Immature natural killer cell (primary cell): ENCODE measurements at regions not wholly inside any gene's neighbourhood (a gene's known extent, or its start where the extent isn't known, plus 50 kb on each side); places are given as distances from the start of the nearest gene placed in this dataset.

Experiments
- DNase-seq, 3 donors: peaks; one replicate each; pipeline ENCODE4 v3.0.0; 2022; ENCODE audit warnings: mixed read lengths in 1 of 3
- H3K27ac Mint-ChIP-seq, 6 donors: one replicate each; pipeline ENCODE4 v1.8.0; 2020; ENCODE audit warnings: mixed read lengths in 6 of 6, mild to moderate bottlenecking in 5 of 6, inconsistent platforms in 4 of 6, moderate library complexity in 3 of 6
- H3K27me3 Mint-ChIP-seq, 3 donors: one replicate each; pipeline ENCODE4 v1.8.0; 2020 to 2021; ENCODE audit warnings: low read depth in 3 of 3, mild to moderate bottlenecking in 3 of 3, mixed read lengths in 3 of 3, moderate library complexity in 3 of 3, inconsistent platforms in 1 of 3
- H3K36me3 Mint-ChIP-seq, 3 donors: one replicate each; pipeline ENCODE4 v1.8.0; 2020; ENCODE audit warnings: mixed read lengths in 3 of 3, inconsistent platforms in 2 of 3, mild to moderate bottlenecking in 2 of 3
- H3K4me1 Mint-ChIP-seq, 2 donors: one replicate each; pipeline ENCODE4 v1.8.0; 2020; ENCODE audit warnings: inconsistent platforms in 2 of 2, mild to moderate bottlenecking in 2 of 2, mixed read lengths in 2 of 2, moderate library complexity in 1 of 2
- H3K4me3 Mint-ChIP-seq, 5 donors: one replicate each; pipeline ENCODE4 v1.8.0; 2020; ENCODE audit warnings: mild to moderate bottlenecking in 5 of 5, mixed read lengths in 5 of 5, inconsistent platforms in 3 of 5, moderate library complexity in 3 of 5
- H3K9me3 Mint-ChIP-seq, 6 donors: one replicate each; pipeline ENCODE4 v1.8.0; 2020; ENCODE audit warnings: mild to moderate bottlenecking in 6 of 6, mixed read lengths in 6 of 6, inconsistent platforms in 4 of 6, moderate library complexity in 3 of 6

DNA sequence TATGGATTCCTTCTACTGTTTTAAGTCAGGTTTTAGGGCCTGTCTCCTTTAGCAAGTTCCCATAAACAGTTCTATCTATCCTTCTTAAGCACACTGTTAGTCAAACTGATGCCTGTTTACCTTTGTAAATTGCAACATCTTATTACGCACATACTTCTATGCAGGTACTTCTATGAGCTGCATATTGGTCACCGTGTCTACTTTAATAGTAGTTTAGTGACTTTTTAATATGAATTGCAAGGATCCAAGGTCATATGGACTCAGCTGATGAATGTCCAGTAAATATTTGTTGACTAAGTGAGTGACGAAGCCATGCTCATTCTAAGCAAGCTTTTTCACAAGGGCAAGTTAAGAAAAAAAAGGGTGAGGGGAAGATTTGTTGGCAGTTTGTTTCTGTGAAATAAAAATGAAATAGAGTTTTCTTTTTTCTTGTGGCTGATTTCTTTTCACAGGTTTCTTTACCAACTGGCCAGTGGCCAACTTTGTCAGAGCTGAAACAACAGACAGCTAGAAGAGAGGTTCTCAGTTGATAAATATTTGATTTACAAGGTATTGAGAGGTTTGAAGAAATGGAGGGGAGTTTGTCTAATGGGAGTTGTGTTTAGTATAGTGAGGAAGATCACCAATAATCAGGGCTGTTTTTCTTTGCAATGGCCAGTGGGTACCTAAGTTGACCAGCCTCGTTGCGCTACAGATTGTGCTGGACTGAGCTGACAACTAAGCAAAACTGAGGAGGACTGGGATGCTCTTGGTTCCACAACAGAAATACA is 141.1 kb downstream of the SLC15A5 start:
- no peaks in the 10 kb centered on the region for H3K4me1 Mint-ChIP-seq
- DNase-seq: no peak
- no peaks in the 10 kb centered on the region for H3K36me3 Mint-ChIP-seq
- H3K27ac Mint-ChIP-seq: no peak overlapping the region
- H3K9me3 Mint-ChIP-seq: peaks cover 7 to 47% (median 17%) of the 10 kb centered on the region in 6 donors
- peaks cover 0 to 2% (median 0%) of the 10 kb centered on the region in 3 donors for H3K27me3 Mint-ChIP-seq
- no peak overlapping the region for H3K4me3 Mint-ChIP-seq

DNA sequence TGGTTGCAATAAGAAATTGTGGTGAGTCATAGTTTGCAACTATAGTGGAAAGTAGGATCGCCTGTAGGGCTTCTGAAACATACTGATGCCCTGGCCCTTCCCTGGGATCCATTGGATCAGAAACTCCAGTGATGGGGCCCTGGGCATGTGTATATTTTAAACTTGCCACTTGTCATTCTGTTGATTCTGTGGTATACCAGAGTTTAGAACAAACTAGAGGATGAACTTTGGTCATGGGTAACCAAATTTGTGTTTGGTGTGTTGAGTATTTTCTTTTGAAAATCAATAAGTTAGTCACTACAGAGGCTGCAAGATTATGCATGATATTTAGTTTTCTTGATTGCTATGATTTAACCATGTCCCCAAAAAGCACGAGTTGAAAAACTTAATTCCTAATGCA is 142.2 kb downstream of the SLC15A5 start:
- Mint-ChIP-seq H3K9me3 (peaks cover 8 to 52% (median 20%) of the 10 kb centered on the region in 6 donors), H3K4me1 (no peaks in the 10 kb centered on the region)

DNA sequence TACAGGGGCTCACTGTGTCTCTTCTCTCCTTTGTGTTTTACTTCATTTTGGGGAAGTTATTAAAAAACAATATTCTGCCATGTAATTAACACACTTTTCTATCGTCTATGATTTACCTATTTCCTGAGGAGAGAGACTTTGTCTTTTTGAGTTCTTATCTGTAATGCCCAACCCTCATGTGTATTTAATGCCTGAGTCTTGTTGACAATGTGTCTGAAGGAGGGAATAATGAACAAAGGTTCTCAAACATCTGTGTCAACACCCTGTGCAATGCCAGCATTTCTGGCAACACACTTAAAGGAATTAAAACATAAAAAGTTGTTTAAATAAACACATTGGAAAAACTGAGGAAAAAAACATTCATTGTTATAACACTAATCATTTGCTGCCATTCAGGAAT is 147.1 kb downstream of the SLC15A5 start:
- Mint-ChIP-seq H3K9me3 (peaks cover 12 to 49% (median 23%) of the 10 kb centered on the region in 6 donors), H3K27ac (no peak overlapping the region), H3K27me3 (peaks cover 0 to 2% (median 0%) of the 10 kb centered on the region in 3 donors), H3K4me1 (no peaks in the 10 kb centered on the region), H3K36me3 (peaks cover 0 to 3% (median 0%) of the 10 kb centered on the region in 3 donors), H3K4me3 (no peak overlapping the region)
- DNase-seq: no peak

More for the DNA sequence above, 142.2 kb downstream of the SLC15A5 start:
- H3K4me3 Mint-ChIP-seq: no peak overlapping the region
- no peak for DNase-seq
- no peaks in the 10 kb centered on the region for H3K36me3 Mint-ChIP-seq
- H3K27ac Mint-ChIP-seq: no peak overlapping the region
- H3K27me3 Mint-ChIP-seq: peaks cover 0 to 2% (median 0%) of the 10 kb centered on the region in 3 donors

DNA sequence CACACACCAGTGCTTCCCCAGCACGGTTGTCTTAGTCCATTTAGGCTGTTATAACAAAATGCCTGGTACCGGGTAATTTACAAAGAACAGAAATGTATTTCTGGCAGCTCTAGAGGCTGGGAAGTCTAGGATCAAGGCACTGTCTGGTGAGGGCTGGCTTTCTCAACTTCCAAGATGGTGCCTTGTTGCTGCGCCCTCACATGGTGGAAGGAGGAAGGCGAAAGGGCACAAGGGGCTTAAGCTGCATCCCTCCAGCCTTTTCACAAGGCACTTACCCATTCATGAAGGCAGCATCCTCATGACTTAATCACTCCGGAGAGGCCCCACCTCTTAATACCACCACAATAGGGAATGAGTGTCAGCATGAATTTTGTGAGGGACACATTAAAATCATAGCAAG is 155.5 kb downstream of the SLC15A5 start:
- no peak overlapping the region for H3K4me3 Mint-ChIP-seq
- H3K4me1 Mint-ChIP-seq: no peaks in the 10 kb centered on the region
- no peak overlapping the region for H3K27ac Mint-ChIP-seq
- H3K27me3 Mint-ChIP-seq: peaks cover 0 to 6% (median 4%) of the 10 kb centered on the region in 3 donors
- peaks cover 0 to 6% (median 3%) of the 10 kb centered on the region in 6 donors for H3K9me3 Mint-ChIP-seq
- DNase-seq: no peak
- H3K36me3 Mint-ChIP-seq: peaks cover 0 to 3% (median 0%) of the 10 kb centered on the region in 3 donors

DNA sequence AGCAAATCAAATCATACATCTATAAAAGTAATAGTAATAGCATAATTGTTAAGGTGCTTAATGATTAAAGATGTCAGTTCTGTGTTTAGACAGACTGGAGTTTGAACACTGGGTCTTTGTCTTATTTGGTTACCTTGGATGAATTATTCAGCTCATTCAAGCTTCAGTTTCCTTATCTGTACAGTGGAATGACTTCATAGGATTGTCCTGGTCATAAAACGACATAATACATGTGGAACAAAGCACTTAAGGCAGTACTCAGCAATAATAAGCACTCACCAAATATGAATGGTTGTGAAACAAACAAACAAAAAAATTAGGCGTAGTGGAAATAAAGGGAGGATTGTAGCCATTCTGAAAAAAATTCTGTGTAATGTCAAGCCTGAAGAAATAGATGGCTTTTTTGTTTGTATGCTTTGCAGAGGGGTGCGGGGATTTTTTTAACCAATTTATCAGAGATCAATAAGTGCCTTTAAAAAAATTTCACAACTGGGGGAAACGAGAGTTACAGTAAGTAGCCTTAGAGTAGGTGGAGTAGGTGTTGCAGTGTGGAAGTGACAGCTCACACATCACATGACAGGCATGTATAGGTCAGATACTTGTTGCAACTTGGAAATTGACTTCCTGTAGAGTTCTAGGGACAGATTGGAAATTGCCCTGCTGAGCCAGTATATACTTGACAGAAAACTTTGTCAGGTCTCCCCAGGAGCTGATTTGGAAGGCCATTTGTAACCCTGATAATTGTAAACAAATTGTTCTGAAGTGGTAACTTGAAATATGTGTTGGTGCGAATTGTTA is 157.7 kb downstream of the SLC15A5 start:
- H3K4me3 Mint-ChIP-seq: no peak overlapping the region
- no peak overlapping the region for H3K27ac Mint-ChIP-seq
- H3K9me3 Mint-ChIP-seq: peaks cover 0 to 5% (median 4%) of the 10 kb centered on the region in 6 donors
- H3K4me1 Mint-ChIP-seq: no peaks in the 10 kb centered on the region
- H3K36me3 Mint-ChIP-seq: no peaks in the 10 kb centered on the region
- peaks cover 0 to 6% (median 3%) of the 10 kb centered on the region in 3 donors for H3K27me3 Mint-ChIP-seq
- DNase-seq: no peak

DNA sequence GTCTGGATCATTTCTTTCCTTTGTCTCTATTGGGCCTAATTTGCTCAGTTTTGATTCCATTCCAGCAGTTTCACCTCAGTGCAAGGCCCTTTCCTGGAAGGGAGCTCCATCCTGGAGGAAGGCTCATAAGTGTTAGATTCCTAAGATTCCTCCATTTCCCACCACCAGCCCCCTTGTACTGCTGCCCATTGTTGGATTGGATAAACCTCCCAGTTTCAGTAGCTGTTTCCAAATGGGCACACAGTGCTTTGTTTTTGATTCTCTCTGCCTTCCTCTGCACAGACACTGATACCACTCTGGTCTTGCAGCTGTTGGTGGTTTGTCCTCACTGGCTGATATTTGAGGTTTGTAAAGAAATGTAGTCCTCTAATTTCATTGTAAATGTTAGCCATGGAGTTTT is 158.9 kb downstream of the SLC15A5 start:
- Mint-ChIP-seq H3K4me3 (no peak overlapping the region), H3K36me3 (no peaks in the 10 kb centered on the region), H3K4me1 (no peaks in the 10 kb centered on the region), H3K9me3 (peaks cover 0 to 5% (median 3%) of the 10 kb centered on the region in 6 donors), H3K27ac (no peak overlapping the region), H3K27me3 (peaks cover 0 to 7% (median 3%) of the 10 kb centered on the region in 3 donors)
- DNase-seq: no peak

DNA sequence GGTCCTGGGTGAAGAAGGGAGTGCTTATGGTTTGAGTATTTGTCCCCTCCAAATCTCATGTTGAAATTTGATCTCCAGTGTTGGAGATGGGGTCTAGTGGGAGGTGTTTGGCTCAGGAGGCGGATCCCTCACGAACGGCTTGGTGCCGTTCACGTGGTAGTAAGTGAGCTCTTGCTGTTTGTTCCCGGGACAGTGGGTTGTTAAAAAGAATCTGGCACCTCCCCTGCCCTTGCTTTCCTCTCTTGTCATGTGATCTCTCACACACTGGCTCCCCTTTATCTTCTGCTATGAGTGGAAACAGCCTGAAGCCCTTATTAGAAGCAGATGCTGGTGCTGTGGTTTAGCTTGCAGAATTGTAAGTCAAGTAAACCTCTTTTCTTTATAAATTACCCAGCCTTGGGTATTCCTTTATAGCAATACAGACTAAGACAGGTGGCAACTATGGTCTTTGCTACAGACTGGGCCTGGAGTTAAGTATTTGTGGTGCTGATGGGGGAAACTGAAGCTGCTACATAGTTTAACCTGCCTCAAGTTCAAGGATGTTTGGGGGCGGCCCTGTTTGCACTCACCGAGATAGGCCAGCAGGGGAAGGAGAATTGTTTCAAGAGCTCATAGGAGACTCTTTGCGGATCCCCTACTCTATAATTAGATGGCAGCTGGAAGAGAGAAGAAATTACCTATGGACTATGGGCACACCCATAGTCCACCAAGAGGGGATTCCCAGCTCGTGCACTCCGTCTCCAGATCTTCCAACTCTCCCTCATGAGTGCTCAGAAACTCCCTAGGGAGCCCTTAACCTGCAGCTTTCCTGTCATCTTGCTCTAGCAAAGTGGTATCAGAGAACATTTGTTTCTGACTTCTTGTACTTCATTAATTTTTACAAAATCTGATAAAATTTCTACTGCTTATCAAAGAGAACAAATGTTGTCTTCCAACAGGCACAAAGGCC is 164.6 kb downstream of the SLC15A5 start:
- Mint-ChIP-seq H3K4me1 (no peaks in the 10 kb centered on the region), H3K27ac (no peak overlapping the region), H3K9me3 (peaks cover 0 to 22% (median 3%) of the 10 kb centered on the region in 6 donors), H3K36me3 (no peaks in the 10 kb centered on the region), H3K4me3 (no peak overlapping the region), H3K27me3 (peaks cover 1 to 4% (median 3%) of the 10 kb centered on the region in 3 donors)
- DNase-seq: no peak

DNA sequence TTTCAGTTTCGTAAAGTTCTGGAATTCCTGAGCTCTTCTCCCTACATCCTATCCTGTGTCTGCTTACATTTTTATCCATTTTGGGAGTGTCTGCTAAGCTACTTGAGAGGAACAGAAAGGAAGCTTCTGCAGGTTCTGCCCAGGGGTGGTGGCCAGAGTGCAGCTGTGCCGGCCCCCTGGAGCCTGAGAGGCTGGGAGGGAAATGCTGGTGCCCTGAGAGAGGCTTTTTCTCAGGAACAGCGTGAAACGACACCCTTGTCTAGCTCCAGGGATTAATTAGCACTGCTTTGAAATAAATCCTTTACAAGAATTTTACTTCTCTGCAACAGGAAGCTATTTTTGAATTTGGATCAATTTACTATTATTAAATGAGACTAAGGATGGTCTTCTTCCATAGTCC is 165.4 kb downstream of the SLC15A5 start:
- Mint-ChIP-seq H3K27me3 (peaks cover 1 to 4% (median 3%) of the 10 kb centered on the region in 3 donors), H3K4me1 (no peaks in the 10 kb centered on the region), H3K4me3 (no peak overlapping the region)

DNA sequence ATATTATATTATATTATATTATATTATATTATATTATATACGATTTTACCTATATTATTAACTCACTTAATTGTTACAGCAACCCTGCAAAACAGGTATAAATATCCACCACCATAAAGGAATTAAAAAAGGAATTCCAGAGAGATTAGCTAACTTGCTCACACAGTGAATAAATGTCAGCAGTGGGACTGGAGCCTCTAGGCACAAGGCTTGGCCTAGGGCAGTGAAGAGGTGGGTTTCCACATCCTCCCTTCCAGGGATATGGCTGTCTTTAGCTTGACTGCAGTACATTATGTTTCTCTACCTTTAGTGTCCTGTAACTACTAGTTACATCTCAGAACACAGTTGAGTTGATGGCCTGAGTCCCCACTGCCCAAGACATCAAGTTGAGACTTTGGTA is 166.9 kb downstream of the SLC15A5 start:
- no peaks in the 10 kb centered on the region for H3K4me1 Mint-ChIP-seq
- H3K9me3 Mint-ChIP-seq: peaks cover 4 to 42% (median 10%) of the 10 kb centered on the region in 6 donors
- no peak overlapping the region for H3K4me3 Mint-ChIP-seq
- DNase-seq: no peak
- peaks cover 3 to 4% (median 4%) of the 10 kb centered on the region in 3 donors for H3K27me3 Mint-ChIP-seq
- H3K36me3 Mint-ChIP-seq: no peaks in the 10 kb centered on the region
- H3K27ac Mint-ChIP-seq: no peak overlapping the region

More for the DNA sequence above, 165.4 kb downstream of the SLC15A5 start:
- peaks cover 0 to 30% (median 5%) of the 10 kb centered on the region in 6 donors for H3K9me3 Mint-ChIP-seq
- no peak overlapping the region for H3K27ac Mint-ChIP-seq
- no peaks in the 10 kb centered on the region for H3K36me3 Mint-ChIP-seq
- DNase-seq: no peak

DNA sequence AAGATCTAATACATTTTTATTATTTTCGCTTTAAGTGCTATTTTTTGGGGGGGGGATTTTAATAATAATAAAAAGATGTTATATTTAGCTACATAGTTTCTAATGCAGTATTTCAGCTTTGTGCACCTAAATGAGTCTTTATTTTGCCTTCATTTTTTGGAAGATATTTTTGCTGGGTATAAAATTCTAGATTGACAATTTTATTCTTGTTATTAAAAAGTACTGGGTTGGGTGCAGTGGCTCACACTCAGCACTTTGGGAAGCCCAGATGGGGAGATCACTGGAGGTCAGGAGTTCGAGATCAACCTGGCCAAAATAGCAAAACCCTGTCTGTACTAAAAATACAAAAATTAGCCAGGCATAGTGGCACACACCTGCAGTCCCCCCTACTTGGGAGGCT is 173.6 kb downstream of the SLC15A5 start:
- H3K36me3 Mint-ChIP-seq: no peaks in the 10 kb centered on the region
- H3K4me1 Mint-ChIP-seq: no peaks in the 10 kb centered on the region

DNA sequence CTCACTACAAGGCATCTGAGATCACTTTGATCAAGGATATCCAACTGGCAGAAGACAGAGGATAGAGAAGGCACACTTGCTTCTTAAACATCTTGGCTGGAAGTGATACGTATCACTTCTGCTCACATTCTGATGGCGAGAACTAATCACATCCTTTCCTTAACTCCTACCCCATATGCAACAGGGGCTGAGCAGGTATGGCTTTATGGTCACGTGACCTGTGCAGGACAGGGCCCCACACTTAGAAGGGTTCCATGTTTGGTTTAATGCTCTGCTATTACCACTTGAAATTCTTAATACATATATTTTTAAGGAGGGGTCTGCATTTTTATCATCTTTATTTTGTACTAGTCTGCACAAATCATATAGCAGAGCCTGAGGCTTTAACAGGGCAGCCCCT is 177.3 kb downstream of the SLC15A5 start:
- Mint-ChIP-seq H3K9me3 (peaks cover 3 to 33% (median 15%) of the 10 kb centered on the region in 6 donors), H3K27me3 (peaks cover 0 to 2% (median 0%) of the 10 kb centered on the region in 3 donors), H3K36me3 (no peaks in the 10 kb centered on the region), H3K27ac (no peak overlapping the region), H3K4me1 (no peaks in the 10 kb centered on the region), H3K4me3 (no peak overlapping the region)
- no peak for DNase-seq

More for the DNA sequence above, 173.6 kb downstream of the SLC15A5 start:
- peaks cover 6 to 65% (median 23%) of the 10 kb centered on the region in 6 donors for H3K9me3 Mint-ChIP-seq
- H3K27ac Mint-ChIP-seq: no peak overlapping the region
- H3K27me3 Mint-ChIP-seq: peaks cover 0 to 2% (median 2%) of the 10 kb centered on the region in 3 donors
- DNase-seq: no peak
- H3K4me3 Mint-ChIP-seq: no peak overlapping the region

DNA sequence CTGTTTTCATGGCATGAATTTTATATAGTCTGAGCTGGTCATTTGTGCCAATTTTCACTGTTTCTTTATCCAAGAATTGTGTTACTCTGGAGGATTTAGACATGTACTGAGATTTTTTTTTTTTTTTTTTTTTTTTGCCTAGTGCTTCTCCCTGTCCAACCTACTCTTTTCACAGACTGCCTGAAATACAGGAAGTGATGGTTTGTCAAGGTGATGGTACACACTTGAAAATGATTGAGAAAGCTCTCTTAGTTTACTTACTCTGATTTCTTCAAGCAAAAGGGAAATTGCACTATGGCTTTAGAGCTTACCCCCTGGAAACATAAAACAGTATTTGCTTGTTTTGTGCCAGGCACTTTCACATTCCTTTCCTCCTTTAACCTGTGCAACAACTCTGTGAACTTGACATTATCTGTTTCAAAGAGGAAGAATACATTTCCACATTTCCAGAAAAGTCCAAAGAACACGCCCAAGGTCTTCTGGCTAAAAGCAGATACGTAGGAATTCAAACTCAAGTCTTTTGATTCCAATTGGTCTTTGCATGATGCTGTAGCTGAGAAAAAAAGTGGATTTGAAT is 181.1 kb downstream of the SLC15A5 start:
- Mint-ChIP-seq H3K36me3 (no peaks in the 10 kb centered on the region), H3K9me3 (peaks cover 0 to 5% (median 0%) of the 10 kb centered on the region in 6 donors), H3K27me3 (peaks cover 0 to 3% (median 0%) of the 10 kb centered on the region in 3 donors), H3K4me1 (no peaks in the 10 kb centered on the region), H3K27ac (no peak overlapping the region), H3K4me3 (no peak overlapping the region)
- no peak for DNase-seq
